Kidney epithelial cell (primary cell): ENCODE measurements at regions not wholly inside any gene's neighbourhood (a gene's known extent, or its start where the extent isn't known, plus 50 kb on each side); places are given as distances from the start of the nearest gene placed in this dataset.

ENCODE experiments used
- DNase-seq: peaks from one replicate; pipeline ENCODE4 v3.0.0-alpha.2; 2010; ENCODE audit warnings: low read depth
- H3K27me3 ChIP-seq: 2 replicates; pipeline ENCODE4 v1.6.0; 2011; ENCODE audit warnings: low read length; ENCODE audit not compliant: control insufficient read depth, insufficient read depth
- H3K36me3 ChIP-seq: 2 replicates; pipeline ENCODE4 v1.5.1; 2011; ENCODE audit warnings: low read length; ENCODE audit not compliant: control insufficient read depth, insufficient read depth
- H3K4me3 ChIP-seq: 2 replicates; pipeline ENCODE4 v1.5.1; 2011; ENCODE audit warnings: low read depth, mild to moderate bottlenecking, control low read depth, low read length
- CTCF ChIP-seq: IDR thresholded peaks from 2 replicates; pipeline ENCODE4 v1.5.1; 2011; ENCODE audit warnings: mild to moderate bottlenecking, moderate library complexity, low read length, control low read depth, inconsistent platforms; ENCODE audit not compliant: insufficient read depth, poor library complexity, severe bottlenecking

- Histone ChIP-seq H3K27me3 (no peaks in the 10 kb centered on the region), H3K4me3 (no peak overlapping the region), H3K36me3 (no peaks in the 10 kb centered on the region)
- no peak for DNase-seq
- TF ChIP-seq CTCF: no peak
These were observed 84.9 kb downstream of the ZIC5 start for GRCh38 chr13:99886706-99887105.

GRCh38 chr13:99884913-99885312 lies 86.7 kb downstream of the ZIC5 start:
- TF ChIP-seq CTCF: no peak

GRCh38 chr13:99883805-99884204 lies 87.8 kb downstream of the ZIC5 start:
- no peak overlapping the region for H3K4me3 ChIP-seq
- DNase-seq: no peak
- H3K36me3 ChIP-seq: no peaks in the 10 kb centered on the region
- H3K27me3 ChIP-seq: no peaks in the 10 kb centered on the region
- TF ChIP-seq CTCF: no peak

More at GRCh38 chr13:99884913-99885312, 86.7 kb downstream of the ZIC5 start:
- DNase-seq: no peak
- no peak overlapping the region for H3K4me3 ChIP-seq
- no peaks in the 10 kb centered on the region for H3K27me3 ChIP-seq
- H3K36me3 ChIP-seq: no peaks in the 10 kb centered on the region

- H3K36me3 ChIP-seq: no peaks in the 10 kb centered on the region
- no peaks in the 10 kb centered on the region for H3K27me3 ChIP-seq
- TF ChIP-seq CTCF: no peak
- DNase-seq: no peak
- H3K4me3 ChIP-seq: no peak overlapping the region
These were observed 92.5 kb downstream of the ZIC5 start for GRCh38 chr13:99878921-99879610.

GRCh38 chr13:99876651-99877050 lies 94.9 kb downstream of the ZIC5 start:
- H3K27me3 ChIP-seq: no peaks in the 10 kb centered on the region
- TF ChIP-seq CTCF: no peak
- no peak for DNase-seq

GRCh38 chr13:99875391-99875790 lies 96.2 kb downstream of the ZIC5 start:
- Histone ChIP-seq H3K36me3 (no peaks in the 10 kb centered on the region), H3K27me3 (no peaks in the 10 kb centered on the region), H3K4me3 (no peak overlapping the region)
- no peak for TF ChIP-seq CTCF
- DNase-seq: no peak

More at GRCh38 chr13:99876651-99877050, 94.9 kb downstream of the ZIC5 start:
- no peak overlapping the region for H3K4me3 ChIP-seq
- H3K36me3 ChIP-seq: no peaks in the 10 kb centered on the region
